CD4-positive, CD25-positive, alpha-beta regulatory T cell (primary cell): ENCODE measurements at regions not wholly inside any gene's neighbourhood (a gene's known extent, or its start where the extent isn't known, plus 50 kb on each side); places are given as distances from the start of the nearest gene placed in this dataset.

Experiments
- ATAC-seq, 2 donors: fragments of 150-1000 bp; cut with Tn5 transposase; one replicate each; pipeline ENCODE4 v1.10.0; 2021; ENCODE audit warnings: low read depth in 2 of 2, moderate number of reproducible peaks in 2 of 2, moderate library complexity in 1 of 2
- DNase-seq, 3 donors: peaks; one replicate each; pipeline versions ENCODE4 v3.0.0 to v3.0.0-alpha.2; 2012 to 2022; ENCODE audit warnings: mixed read lengths in 1 of 3
- H3K27ac ChIP-seq: one replicate; pipeline ENCODE4 v1.7.0; 2013; ENCODE audit warnings: mild to moderate bottlenecking, low read length; ENCODE audit not compliant: insufficient read depth, poor library complexity, severe bottlenecking
- H3K27me3 ChIP-seq: one replicate; pipeline ENCODE4 v1.7.0; 2013; ENCODE audit warnings: low read length; ENCODE audit not compliant: control insufficient read depth, insufficient read depth
- H3K36me3 ChIP-seq: one replicate; pipeline ENCODE4 v1.7.0; 2013; ENCODE audit warnings: mild to moderate bottlenecking, low read length, moderate library complexity; ENCODE audit not compliant: control insufficient read depth, insufficient read depth
- H3K4me1 ChIP-seq: 2 replicates; pipeline ENCODE4 v1.7.0; 2013; ENCODE audit warnings: mild to moderate bottlenecking, low read length; ENCODE audit not compliant: insufficient read depth, control insufficient read depth, poor library complexity, severe bottlenecking
- H3K4me3 ChIP-seq: one replicate; pipeline ENCODE4 v1.7.0; 2013; ENCODE audit warnings: low read depth, mild to moderate bottlenecking, low read length, moderate library complexity
- H3K9me3 ChIP-seq, 2 experiments: 1 replicate in 1 of 2; 2 replicates in 1 of 2; pipeline ENCODE4 v1.7.0; 2013; ENCODE audit warnings: low read length in 2 of 2, mild to moderate bottlenecking in 1 of 2, moderate library complexity in 1 of 2; ENCODE audit not compliant: control insufficient read depth in 2 of 2
- H3K27ac Mint-ChIP-seq, 3 donors: one replicate each; pipeline ENCODE4 v1.8.0; 2020 to 2022; ENCODE audit warnings: mild to moderate bottlenecking in 3 of 3, mixed read lengths in 3 of 3, moderate library complexity in 2 of 3
- H3K27me3 Mint-ChIP-seq: one replicate; pipeline ENCODE4 v1.8.0; 2022; ENCODE audit warnings: mild to moderate bottlenecking, mixed read lengths
- H3K36me3 Mint-ChIP-seq: one replicate; pipeline ENCODE4 v1.8.0; 2020; ENCODE audit warnings: mixed read lengths
- H3K4me1 Mint-ChIP-seq, 4 donors: one replicate each; pipeline ENCODE4 v1.8.0; 2020 to 2022; ENCODE audit warnings: mixed read lengths in 4 of 4, mild to moderate bottlenecking in 1 of 4
- H3K4me3 Mint-ChIP-seq, 4 donors: one replicate each; pipeline ENCODE4 v1.8.0; 2020 to 2022; ENCODE audit warnings: mild to moderate bottlenecking in 4 of 4, mixed read lengths in 4 of 4, moderate library complexity in 3 of 4
- H3K9me3 Mint-ChIP-seq, 7 donors: one replicate each; pipeline ENCODE4 v1.8.0; 2020 to 2022; ENCODE audit warnings: mixed read lengths in 7 of 7, mild to moderate bottlenecking in 3 of 7, moderate library complexity in 2 of 7

GRCh38 chr16:7990626-7991260, 599.6 kb downstream of the TMEM114 start:
- H3K9me3 ChIP-seq = peaks cover 0 to 4% of the 10 kb centered on the region in 2 experiments
- H3K4me1 Mint-ChIP-seq = no peaks in the 10 kb centered on the region
- no peak overlapping the region for H3K4me3 ChIP-seq
- DNase-seq (no peak), ATAC-seq (no peak)
- H3K36me3 Mint-ChIP-seq = no peaks in the 10 kb centered on the region
- H3K36me3 ChIP-seq = no peaks in the 10 kb centered on the region
- H3K27me3 Mint-ChIP-seq = no peaks in the 10 kb centered on the region
- no peak overlapping the region for H3K27ac Mint-ChIP-seq
- H3K27ac ChIP-seq = no peak overlapping the region
- H3K9me3 Mint-ChIP-seq = peaks cover 0 to 21% (median 14%) of the 10 kb centered on the region in 7 donors
- no peaks in the 10 kb centered on the region for H3K27me3 ChIP-seq
- no peak overlapping the region for H3K4me3 Mint-ChIP-seq
- no peaks in the 10 kb centered on the region for H3K4me1 ChIP-seq

DNA sequence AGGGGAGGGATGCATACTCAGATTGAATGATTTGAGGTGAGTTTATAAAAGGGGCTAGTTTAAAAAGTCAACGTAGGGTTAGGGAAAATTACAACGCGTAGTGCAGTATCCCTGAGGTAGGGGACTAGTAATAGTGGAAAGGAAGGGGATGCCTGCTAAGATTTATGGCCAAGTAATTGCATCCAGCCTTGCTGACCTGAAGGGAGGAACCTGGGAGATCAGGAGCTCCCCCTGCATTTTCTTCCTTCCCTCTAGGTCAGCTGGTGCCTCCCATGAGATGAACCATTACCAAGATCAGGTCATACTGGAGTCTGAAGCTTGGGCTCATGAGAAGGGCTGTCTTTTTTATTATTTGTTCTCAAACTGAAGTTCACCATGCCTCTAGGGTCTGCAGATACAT, 606.6 kb downstream of the TMEM114 start:
- H3K36me3 Mint-ChIP-seq = no peaks in the 10 kb centered on the region
- no peak overlapping the region for H3K4me3 ChIP-seq
- no peak overlapping the region for H3K27ac ChIP-seq
- no peaks in the 10 kb centered on the region for H3K36me3 ChIP-seq
- no peak for ATAC-seq
- peaks cover 0 to 20% (median 7%) of the 10 kb centered on the region in 7 donors for H3K9me3 Mint-ChIP-seq
- H3K9me3 ChIP-seq = no peaks in the 10 kb centered on the region
- H3K27me3 Mint-ChIP-seq = no peaks in the 10 kb centered on the region
- H3K4me3 Mint-ChIP-seq = no peak overlapping the region
- H3K27me3 ChIP-seq = no peaks in the 10 kb centered on the region
- no peak for DNase-seq
- H3K4me1 ChIP-seq = no peaks in the 10 kb centered on the region
- H3K27ac Mint-ChIP-seq = no peak overlapping the region
- H3K4me1 Mint-ChIP-seq = no peaks in the 10 kb centered on the region

DNA sequence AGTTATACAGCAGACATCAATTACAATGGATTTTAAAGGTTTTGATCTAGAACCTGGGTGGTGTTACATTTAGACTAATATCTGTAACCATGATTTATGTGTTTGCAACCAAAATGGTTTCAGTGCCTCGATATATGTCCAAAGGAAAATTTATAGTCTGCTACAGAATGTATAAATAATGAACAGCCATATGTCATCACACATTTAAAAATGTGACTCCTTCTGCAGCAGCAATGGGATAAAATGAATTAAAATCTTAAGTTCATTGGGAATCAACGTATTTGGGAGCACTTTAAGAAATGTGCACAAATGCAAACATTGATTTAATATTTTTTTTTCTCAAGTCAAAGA, 610.2 kb downstream of the TMEM114 start:
- Histone ChIP-seq H3K36me3 (no peaks in the 10 kb centered on the region), H3K9me3 (no peaks in the 10 kb centered on the region), H3K27ac (no peak overlapping the region), H3K27me3 (no peaks in the 10 kb centered on the region), H3K4me1 (no peaks in the 10 kb centered on the region), H3K4me3 (no peak overlapping the region)
- Mint-ChIP-seq H3K4me1 (no peaks in the 10 kb centered on the region), H3K27ac (no peak overlapping the region), H3K9me3 (peaks cover 0 to 16% (median 4%) of the 10 kb centered on the region in 7 donors), H3K4me3 (no peak overlapping the region), H3K36me3 (no peaks in the 10 kb centered on the region), H3K27me3 (no peaks in the 10 kb centered on the region)
- no peak for DNase-seq
- ATAC-seq = no peak

DNA sequence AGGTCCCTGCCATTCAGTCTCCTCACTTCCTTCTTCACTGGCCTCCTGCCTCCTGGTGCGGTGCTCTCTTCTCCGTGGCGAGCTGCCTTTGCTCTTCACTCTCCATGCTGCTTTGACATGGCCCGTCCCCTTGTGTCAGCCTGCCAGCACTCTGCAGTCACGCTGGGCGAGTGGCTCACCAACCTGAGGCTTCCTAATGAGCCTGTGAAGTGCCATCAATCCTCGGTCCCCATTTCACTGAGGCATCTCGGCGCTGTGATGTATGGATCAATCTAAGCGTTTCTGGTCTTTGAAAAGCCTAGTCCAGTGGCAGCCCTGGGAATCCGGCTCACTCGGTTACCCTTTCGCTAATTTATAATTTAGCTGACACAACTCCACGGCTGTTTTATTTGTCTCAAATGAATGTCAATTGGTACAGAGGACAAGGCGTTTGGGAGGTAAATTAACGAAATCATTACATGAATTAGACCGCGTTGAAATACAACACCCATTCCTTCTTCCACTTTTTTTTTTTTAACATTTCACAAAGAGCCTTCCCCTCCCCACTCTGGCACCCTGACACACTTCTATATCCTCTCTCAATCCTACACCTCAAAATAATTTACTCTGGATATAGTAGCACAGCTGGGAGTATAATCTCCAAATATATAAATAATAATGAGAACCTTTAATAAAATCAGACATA, 610.7 kb downstream of the TMEM114 start:
- Mint-ChIP-seq H3K4me3 (no peak overlapping the region), H3K9me3 (peaks cover 0 to 16% (median 4%) of the 10 kb centered on the region in 7 donors), H3K4me1 (no peaks in the 10 kb centered on the region), H3K27me3 (no peaks in the 10 kb centered on the region), H3K36me3 (no peaks in the 10 kb centered on the region), H3K27ac (no peak overlapping the region)
- DNase-seq = no peak
- no peaks in the 10 kb centered on the region for H3K36me3 ChIP-seq
- no peak for ATAC-seq
- H3K4me1 ChIP-seq = no peaks in the 10 kb centered on the region
- H3K4me3 ChIP-seq = no peak overlapping the region
- no peaks in the 10 kb centered on the region for H3K9me3 ChIP-seq
- H3K27me3 ChIP-seq = no peaks in the 10 kb centered on the region
- H3K27ac ChIP-seq = no peak overlapping the region

- Mint-ChIP-seq H3K27ac (no peak overlapping the region), H3K4me3 (no peak overlapping the region), H3K9me3 (peaks cover 0 to 15% (median 4%) of the 10 kb centered on the region in 7 donors), H3K4me1 (no peaks in the 10 kb centered on the region), H3K27me3 (no peaks in the 10 kb centered on the region), H3K36me3 (no peaks in the 10 kb centered on the region)
- DNase-seq (no peak), ATAC-seq (no peak)
- Histone ChIP-seq H3K4me3 (no peak overlapping the region), H3K27ac (no peak overlapping the region), H3K27me3 (no peaks in the 10 kb centered on the region), H3K9me3 (peaks cover 0 to 4% of the 10 kb centered on the region in 2 experiments), H3K4me1 (no peaks in the 10 kb centered on the region), H3K36me3 (no peaks in the 10 kb centered on the region)
Observed at GRCh38 chr16:7976563-7976962, 613.7 kb downstream of the TMEM114 start.

DNA sequence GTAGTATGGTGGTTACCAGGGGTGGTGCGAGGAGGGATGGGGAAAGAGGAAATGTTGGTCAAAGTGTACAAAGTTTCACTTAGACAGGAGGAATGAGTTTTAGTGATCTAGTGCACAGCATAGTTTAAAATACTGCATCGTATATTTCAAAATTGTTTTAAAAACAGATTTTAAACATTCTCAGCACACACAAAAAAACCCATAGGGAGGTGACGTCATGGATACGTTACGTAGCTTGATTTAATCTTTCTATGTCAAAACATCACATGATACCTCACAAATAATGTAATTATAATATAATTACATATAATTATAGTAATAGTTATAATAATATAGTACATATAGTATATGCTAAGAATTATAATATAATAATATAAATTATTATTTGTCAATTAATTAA, 614.2 kb downstream of the TMEM114 start:
- no peaks in the 10 kb centered on the region for H3K27me3 Mint-ChIP-seq
- H3K4me1 Mint-ChIP-seq = no peaks in the 10 kb centered on the region
- H3K4me3 ChIP-seq = no peak overlapping the region
- no peaks in the 10 kb centered on the region for H3K27me3 ChIP-seq
- H3K27ac Mint-ChIP-seq = no peak overlapping the region
- H3K36me3 ChIP-seq = no peaks in the 10 kb centered on the region
- no peak for ATAC-seq
- H3K4me1 ChIP-seq = no peaks in the 10 kb centered on the region
- no peak for DNase-seq
- no peak overlapping the region for H3K27ac ChIP-seq
- H3K9me3 Mint-ChIP-seq = peaks cover 0 to 15% (median 4%) of the 10 kb centered on the region in 7 donors
- H3K36me3 Mint-ChIP-seq = no peaks in the 10 kb centered on the region
- peak overlapping the region in 1 of 4 donors; percentile 47 for H3K4me3 Mint-ChIP-seq
- peaks cover 0 to 4% of the 10 kb centered on the region in 2 experiments for H3K9me3 ChIP-seq

DNA sequence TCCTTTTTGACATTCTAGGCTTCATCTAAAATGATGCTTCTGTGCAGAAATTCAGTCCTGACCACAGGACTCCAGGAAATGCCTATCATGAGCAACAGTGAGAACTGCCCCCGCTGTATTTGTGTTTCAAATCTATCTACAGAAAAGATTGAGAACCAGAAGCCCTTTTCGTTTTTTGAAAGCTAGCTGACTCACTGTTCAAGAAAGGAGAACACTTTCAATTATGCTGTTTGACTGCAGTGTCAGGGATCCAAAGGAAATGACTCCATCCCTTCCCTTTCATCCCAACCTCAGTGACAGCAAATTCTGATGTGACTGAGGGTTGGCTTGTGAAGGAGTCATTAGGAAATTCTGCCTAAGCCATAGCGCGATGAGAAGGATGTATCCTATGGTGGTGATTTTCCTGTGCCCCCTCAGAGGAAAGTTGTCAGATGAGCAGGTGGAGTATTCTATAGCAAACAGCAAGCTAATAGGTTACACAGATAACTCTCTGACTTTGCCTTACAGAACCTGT, 622.3 kb downstream of the TMEM114 start:
- H3K36me3 Mint-ChIP-seq = no peaks in the 10 kb centered on the region
- ATAC-seq (no peak), DNase-seq (no peak)
- H3K27me3 Mint-ChIP-seq = no peaks in the 10 kb centered on the region
- Histone ChIP-seq H3K4me3 (no peak overlapping the region), H3K27me3 (no peaks in the 10 kb centered on the region), H3K9me3 (peaks cover 0 to 2% of the 10 kb centered on the region in 2 experiments), H3K36me3 (no peaks in the 10 kb centered on the region), H3K27ac (no peak overlapping the region), H3K4me1 (no peaks in the 10 kb centered on the region)
- H3K4me3 Mint-ChIP-seq = no peak overlapping the region
- H3K27ac Mint-ChIP-seq = no peak overlapping the region
- H3K9me3 Mint-ChIP-seq = peaks cover 0 to 18% (median 8%) of the 10 kb centered on the region in 7 donors
- H3K4me1 Mint-ChIP-seq = no peaks in the 10 kb centered on the region

GRCh38 chr16:7964744-7965143, 625.6 kb downstream of the TMEM114 start:
- no peaks in the 10 kb centered on the region for H3K36me3 Mint-ChIP-seq
- H3K27ac ChIP-seq = no peak overlapping the region

More at GRCh38 chr16:7964744-7965143, 625.6 kb downstream of the TMEM114 start:
- no peak for DNase-seq
- Histone ChIP-seq H3K4me3 (no peak overlapping the region), H3K36me3 (no peaks in the 10 kb centered on the region), H3K27me3 (no peaks in the 10 kb centered on the region), H3K4me1 (no peaks in the 10 kb centered on the region), H3K9me3 (no peaks in the 10 kb centered on the region)
- Mint-ChIP-seq H3K4me1 (no peaks in the 10 kb centered on the region), H3K27me3 (no peaks in the 10 kb centered on the region), H3K4me3 (no peak overlapping the region), H3K27ac (no peak overlapping the region), H3K9me3 (peaks cover 0 to 15% (median 5%) of the 10 kb centered on the region in 7 donors)
- ATAC-seq = no peak
